ENCODE measurements at regions not wholly inside any gene's neighbourhood (a gene's known extent, or its start where the extent isn't known, plus 50 kb on each side); places are given as distances from the start of the nearest gene placed in this dataset.
"Not testable (repeated sequence)": the region's sequence is repeated elsewhere in the genome, so short reads cannot be mapped to it uniquely, and the experiment has no call there.

DNA sequence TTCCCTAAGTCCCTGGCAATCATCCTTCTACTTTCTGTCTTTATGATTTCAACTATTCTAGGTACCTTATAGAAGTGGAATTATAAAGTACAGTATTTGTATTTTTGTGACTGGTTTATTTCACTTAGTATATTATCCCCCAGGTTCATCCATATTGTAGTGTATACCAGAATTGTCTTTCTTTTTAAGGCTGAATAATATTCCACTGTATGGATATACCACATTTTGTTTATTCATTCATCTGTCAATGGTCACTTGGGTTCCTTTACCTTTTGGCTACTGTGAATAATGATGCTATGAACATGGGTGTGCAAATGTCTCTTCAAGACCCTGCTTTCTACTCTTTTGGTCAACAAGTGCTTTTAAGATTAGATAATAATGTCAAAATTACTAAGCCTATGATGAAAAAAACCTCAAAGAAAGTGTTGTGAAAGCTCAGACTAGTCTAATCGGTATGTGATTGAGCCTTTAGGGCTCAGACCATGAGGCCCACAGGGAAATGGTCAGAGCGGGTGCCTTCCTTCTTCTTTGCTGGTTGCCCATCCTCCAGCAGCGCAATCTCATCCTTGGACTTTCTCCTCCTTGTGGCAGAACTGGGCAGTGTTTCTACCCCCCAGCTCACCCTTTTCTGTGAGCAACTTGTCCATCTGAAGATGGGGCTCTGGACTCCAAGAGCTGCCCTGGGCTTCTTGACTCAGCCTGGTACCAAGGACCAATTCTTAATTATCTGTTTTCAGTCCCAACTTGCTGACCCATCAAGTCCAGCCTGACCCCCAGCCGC, 105.4 kb downstream of the TTC8 start:
- no peak for DNase-seq (ENCODE audit: low read depth)

DNA sequence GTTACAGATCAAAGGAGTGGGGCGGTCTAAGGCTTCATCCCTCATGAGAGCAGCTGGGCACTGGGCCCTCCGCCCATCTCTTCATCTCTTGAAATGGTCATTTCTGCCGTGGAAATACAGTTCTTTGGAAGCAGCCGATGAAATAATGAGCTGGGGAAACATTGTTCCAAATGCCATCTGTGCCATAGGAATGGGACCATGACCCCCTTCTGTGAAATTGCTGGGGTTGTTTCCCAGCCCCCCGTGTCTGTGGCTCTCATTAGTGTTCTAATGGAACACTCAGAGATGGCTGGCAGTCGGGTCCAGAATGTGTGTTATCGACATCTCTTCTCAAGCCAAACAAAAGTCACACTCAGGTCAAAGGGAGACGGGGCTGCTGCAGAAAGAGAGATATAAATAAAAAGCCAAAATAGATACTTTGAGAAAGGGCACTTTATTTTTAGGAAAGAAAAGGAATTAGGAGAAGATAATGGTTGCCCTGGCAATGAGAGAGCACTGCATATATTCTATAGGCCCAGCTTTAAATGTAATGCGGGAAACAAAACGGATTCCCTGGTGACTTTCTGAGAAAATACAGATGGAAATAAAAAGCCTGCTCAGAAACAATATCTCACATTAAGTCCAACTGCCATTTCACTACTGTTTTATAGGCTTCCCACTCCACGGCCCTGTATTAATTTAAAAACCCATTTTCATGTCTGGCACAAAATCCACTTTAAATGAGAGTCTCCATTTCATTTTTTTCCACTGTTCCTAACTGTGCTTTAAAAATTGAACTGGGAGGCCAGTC, 107.1 kb downstream of the TTC8 start:
- no peak for DNase-seq (ENCODE audit: low read depth)

DNA sequence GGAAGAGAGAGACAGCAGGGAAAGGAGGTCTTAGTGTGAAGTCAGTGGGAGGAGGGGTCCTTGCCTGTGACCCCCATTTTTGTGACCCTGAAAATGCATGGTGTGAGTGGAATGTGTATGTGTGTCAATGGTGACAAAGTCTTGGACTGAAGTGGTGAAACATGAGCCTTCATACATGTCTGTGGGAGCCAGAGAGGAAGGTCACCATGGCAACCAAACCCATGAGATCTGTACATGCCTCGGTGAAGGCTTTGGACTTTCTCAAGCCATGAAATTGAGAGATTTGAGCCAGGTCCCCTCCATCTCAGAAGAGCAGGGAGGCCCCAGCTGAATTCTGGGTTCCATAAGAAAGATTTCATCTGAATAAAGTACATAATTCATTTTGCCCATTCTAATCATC, 108.7 kb downstream of the TTC8 start:
- DNase-seq (ENCODE audit: low read depth), result no peak

DNA sequence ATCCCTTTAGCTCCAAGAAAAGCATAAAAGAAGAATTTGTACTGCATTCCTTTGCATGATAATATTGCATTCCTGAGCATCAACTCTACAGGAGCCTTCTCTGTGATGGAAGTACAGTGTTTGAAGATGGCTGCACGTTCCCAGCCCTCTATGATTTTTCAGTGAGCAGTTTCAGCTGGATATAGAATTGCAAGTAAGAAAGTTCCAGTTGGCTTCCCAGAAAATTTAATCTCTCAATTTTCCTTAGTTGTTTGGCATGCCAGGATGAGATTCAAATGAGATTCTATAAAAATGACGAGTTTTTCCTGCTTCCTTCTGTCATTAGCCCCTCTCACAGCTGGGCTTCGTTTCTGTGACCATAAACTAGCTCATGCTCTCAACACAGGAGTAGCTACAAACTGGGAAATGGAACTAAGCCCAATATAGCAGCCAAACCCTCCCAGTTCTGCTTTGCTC, 109.9 kb downstream of the TTC8 start:
- no peak for DNase-seq (ENCODE audit: low read depth)

DNA sequence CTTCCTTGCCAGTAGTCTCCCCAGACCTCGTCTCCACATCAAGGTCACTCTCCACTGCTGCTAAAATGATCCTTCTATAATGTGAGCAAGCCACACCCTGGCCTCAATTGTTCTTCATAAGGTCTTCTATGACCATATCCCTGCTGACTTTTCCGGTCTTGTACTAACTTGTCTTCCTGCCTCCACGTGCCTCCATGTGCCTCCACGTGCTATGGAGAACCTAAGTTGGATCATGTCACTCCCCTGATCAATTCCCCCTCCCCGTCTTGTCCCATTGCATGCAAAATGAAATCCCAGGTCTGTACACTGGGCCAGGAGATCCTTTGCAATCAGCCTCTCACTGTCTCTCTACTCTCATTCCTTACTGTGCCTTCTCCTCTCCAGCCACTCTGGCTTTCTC, 110.6 kb downstream of the TTC8 start:
- no peak for DNase-seq (ENCODE audit: low read depth)

DNA sequence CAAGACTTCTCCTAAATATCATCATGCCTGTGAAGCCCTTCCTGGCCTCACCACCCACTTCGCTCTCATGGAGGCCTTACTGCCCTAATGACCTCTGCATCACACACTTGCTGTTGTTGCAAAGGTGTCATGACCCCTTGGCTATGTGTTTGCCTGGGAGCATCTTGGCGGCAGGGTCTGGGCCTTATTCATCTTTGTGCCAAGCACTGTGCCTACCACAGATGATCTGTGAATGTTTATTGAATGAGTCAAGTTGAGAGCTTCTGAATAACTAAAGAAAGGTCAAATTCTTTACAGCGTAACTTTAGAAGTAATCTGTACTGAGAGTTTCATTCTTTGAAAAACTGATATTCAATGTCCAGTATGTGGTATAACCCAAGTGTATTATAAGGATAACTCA, 113.3 kb downstream of the TTC8 start:
- DNase-seq (ENCODE audit: low read depth), result no peak

DNA sequence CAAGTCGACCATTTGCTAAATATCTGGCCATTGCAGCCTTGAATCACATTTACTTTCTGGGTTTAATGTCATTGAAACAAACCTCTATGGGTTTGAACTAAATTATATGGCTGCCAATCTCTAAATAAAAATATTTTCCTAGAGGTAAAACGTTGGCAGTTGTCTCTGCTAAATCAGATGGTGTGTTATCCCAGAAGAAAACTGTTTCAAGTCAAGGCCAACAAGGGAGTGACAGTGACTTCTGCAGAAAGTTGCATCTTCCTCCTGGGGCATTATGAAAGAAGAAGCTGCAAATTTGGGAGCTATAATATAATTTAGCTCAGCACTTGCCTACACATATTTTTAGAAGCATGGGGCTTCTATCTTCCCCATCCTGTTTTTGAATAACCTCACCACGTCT, 116.2 kb downstream of the TTC8 start:
- no peak for DNase-seq (ENCODE audit: low read depth)

DNA sequence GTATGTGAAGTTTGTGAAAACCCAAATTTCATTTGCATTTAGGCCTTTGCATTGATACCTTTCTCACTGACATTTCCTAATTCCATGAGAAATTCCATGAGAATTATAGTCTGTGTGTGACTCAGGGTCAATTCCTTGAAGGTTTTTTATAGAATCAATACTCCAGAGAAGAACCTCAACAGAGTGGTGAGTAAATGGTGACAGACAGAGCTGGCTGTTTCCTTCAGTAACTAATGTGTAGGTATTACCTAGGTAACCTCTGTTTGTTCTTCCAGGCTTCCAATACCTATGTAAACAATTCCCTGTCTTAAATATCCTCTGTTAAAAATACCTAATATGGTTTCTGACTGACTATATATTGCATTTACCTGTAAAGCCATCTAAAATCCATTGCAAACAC, 117.0 kb downstream of the TTC8 start:
- DNase-seq (ENCODE audit: low read depth), result no peak

DNA sequence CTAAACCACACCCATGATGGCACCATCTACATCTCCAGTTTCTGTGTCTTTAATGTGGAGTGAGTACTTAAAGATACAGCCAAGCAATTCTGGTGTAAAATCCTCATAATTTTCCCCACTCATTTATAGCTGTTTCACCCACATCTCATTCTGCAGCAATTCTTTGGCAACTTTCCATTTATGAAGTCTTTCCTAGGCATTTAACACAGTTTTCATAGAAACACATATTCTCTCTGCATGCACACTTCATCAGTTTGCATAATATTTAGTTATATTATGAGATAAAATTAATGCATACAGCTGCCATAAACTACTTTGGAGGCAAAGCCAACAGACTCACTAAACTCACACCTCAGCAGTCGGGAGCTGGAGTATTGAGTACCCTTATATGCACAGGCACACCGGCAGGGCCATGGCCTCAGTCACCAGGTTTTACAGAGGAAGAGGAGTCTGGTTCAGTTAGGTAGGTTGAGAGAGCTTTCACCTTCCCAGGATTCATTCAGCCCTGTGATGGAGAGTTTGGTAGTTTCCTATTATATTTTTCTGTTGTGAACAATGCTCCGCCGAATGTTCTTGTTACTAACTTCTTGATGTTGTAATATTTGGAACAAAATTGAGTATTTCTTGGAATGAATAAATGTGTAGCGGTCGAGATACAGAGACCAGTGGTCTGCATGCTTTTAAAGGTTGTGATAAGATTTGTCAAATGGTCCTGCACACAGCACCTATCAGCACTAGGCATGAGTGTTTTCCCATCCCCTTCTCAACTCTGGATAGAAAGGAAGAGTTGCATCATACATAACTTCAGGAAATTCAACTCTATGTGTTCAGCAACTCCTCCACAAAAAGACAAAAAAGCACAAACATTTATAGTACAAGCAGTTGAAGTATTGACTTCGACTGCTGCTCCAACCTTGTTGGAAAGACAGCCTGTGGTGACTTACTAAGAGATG, 123.5 kb downstream of the TTC8 start:
- no peak for DNase-seq (ENCODE audit: low read depth)

DNA sequence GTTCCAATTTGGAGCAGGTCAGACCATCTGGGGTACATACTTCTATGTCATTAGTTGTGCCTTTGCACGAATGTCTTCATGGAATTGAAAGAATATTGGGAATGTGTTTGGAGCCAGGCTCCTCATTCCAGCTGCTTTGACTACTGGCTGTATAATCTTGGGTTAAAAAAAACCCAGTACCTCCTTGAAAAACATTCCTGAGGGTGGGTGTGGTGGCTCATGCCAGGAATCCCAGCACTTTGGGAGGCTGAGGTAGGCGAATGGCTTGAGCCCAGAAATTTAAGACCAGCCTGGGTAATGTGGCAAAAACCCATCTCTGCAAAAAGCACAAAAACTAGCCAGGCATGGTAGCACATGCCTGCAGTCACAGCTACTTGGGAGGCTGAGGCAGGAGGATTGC, 125.6 kb downstream of the TTC8 start:
- DNase-seq (ENCODE audit: low read depth), result no peak

DNA sequence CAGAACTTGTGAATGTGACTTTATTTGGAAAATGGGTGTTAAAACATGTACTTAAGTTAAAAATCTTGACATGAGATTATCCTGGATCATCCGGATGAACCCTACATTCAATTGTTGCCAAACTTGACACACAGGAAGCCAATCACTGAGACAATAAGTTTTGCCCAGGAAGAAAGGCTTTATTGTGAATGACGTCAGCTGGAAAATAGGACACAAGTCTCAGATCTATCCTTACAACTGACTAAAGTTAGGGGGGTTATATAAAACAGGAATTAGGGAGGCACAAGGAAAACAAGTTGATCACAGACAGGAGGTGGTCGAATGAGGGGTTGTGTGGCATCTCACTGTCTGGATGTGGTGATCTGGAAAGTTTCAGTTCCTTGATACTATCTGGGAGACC, 126.9 kb downstream of the TTC8 start:
- no peak for DNase-seq (ENCODE audit: low read depth)

DNA sequence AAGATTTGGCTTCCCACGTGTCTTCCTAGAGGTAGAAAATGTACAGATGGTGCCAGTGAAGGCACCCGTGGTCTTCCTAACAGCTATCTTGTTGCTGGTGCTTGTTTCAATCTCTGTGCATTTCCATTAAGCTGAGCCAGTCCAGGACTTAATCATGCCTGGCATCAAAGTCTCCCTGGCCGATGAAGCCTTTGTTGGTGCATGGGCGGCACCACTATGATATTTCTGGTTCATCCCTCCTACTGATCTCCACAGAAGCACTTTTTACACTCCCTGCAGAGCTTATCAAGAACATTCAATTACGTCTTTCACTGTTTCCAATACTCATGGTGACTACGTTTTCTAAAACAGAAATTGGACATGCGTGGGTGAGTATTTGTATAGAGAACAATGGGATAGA, 128.4 kb downstream of the TTC8 start:
- no peak for DNase-seq (ENCODE audit: low read depth)

DNA sequence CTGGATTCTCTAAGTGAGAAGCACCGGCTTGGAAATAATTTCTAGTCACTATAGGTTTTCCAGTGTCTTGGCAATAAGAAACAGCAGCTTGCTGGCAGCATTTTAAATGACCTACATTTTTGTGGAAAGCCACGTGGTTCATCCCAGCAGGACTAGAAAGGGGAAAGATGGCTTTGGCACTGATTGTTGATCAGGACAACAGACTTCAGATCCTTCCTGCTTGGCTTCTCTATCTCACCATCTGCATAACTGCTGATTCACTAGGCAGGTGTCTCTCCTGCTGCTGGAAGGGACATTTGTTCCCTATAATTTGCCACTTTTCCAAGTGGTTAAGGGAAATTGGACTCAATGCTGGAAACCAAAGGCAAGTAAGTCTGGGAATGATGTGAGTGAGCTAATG, 131.0 kb downstream of the TTC8 start:
- no peak for DNase-seq (ENCODE audit: low read depth)

DNA sequence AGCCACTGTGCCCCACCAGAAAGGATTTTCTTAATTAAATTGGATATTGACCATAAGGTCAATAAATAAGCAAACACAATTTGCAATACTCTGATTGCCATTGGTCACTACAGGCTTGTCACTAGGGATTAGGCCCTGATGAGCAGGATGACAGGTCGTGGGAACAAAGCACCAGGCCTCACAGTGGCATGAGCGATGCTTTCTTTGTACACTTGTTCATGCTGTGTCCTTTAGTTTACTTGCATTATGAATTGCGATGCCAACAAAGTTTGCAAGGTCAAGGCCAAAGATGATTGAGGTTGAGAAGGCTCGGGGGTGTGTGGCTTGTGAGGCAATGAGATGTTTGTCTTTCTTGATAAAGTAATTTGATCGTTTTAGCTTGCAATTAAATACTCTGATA, 136.0 kb downstream of the TTC8 start:
- DNase-seq (ENCODE audit: low read depth), result no peak

DNA sequence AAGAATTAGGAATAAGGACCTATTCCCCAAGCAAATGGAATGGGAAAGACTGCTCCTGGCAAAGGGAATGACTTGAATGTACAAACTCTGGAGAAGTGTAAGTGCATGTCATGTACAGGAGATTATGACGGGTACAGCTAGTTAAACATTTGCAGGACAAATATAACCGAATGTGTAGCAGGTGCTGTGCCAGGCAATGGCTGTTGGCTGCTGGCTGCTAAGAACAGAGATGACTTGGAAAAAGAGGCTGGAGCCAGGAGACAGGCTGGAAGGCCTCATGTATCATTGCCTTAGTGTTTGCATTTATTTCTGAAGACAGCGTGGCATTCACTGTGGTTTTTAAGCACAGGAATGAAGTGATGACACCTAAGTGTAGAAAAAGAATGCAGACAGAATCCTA, 136.8 kb downstream of the TTC8 start:
- no peak for DNase-seq (ENCODE audit: low read depth)

DNA sequence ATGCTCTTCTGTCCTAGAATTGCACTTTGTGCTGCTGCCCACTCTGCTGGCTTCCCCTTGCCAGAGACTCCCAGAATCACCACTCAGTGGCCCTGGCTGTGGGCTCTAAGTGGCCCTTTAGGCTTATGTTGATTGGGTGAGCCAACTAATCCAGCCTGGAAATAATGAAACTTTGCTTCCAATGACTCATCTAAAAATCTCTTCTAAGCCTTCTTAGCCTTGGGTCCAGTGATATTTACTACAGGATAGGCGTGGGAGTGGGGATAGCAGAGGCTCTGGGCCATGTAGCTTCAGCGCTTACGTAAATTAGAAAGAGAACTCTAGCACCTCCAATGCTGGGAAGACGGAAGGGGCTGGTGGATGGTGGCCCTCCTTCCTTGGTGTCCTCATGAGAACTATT, 137.9 kb downstream of the TTC8 start:
- DNase-seq (ENCODE audit: low read depth), result no peak

DNA sequence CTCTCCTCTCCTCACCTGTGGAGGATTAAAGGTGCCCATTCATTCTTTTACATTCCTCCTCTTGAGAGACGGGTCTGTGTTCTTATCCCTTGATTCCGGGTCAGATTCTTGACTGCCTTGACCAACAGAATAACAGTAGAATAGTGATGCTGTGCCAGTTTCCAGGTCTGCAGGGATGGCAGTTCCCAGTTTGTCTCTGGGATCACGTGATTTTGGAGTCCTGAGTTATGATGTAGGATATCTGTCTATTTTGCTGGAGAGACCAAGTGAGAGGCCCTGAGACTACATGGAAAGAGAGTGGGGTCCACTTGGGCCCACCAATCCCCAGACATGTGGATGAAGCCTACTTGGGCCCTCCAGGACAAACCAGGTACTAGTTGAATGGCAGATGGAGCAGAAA, 142.8 kb downstream of the TTC8 start:
- no peak for DNase-seq (ENCODE audit: low read depth)

DNA sequence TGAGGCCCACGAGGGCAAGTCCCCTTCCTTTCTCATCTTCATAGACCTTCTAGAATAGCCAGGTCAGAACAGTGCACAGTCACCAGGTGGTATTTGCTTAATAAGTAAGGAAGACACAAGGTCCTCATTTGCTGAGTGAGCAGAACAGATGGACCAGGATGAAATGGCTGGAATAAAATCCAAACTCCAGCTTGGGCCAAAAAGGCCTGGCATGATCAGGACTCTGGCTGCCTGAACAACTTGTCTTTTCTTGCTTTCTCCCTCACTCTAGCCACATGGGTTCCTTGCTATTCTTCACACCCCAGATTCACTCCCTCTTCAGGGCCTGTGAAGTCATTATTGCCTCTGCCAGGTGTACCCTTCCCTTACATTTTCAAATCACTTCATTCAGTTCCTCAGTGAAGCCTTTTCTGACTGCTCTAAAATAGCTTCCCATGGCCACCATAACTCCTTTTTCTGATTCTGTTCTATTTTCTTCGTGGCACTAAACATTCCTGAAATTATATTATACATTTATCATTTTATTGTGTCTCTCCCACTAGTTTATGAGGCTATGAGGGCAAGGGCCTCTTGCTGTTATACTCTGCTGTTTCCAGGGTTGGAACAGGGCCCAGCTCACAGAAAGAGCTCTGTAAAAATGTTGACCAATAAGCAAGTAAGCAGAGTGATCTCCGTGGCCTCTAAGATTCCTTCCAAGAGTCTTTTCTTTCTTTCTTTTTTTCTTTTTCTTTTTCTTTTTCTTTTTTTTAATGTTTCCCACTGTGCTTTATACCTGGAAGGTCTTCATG, 150.8 kb downstream of the TTC8 start:
- DNase-seq (ENCODE audit: low read depth), result no peak

DNA sequence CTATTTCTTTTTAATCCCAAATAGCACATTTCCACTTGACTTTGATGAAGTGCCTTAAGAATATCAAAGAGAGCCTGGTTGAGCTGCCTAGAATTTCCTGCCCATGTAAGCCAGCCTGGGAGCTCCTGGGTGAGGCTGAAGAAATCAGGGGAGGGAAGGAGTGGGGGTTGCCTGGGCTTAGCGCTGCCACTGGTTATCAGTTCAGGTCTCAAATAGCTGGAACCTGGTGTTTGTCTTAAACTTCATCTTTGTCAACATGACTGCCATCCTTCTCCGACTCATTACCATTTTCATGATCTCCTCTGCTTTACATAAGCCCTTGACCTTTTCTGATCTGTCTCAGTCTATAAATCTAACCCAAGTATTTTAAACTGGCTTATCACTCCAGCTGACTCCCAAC, 151.5 kb downstream of the TTC8 start:
- no peak for DNase-seq (ENCODE audit: low read depth)

DNA sequence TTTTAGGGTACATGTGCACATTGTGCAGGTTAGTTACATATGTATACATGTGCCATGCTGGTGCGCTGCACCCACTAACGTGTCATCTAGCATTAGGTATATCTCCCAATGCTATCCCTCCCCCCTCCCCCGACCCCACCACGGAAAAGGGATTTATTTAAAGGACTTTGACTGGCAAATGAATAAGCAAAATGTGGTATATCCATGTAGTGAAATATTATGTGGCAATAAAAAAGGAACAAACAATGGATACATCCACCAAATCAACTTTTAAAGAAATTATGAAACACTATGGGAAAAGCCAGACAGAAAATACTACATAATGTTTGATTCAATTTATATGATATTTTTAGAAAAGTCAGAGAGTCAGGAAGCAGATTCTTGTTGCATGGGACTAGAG, 156.5 kb downstream of the TTC8 start:
- DNase-seq (ENCODE audit: low read depth), result not testable (repeated sequence)

DNA sequence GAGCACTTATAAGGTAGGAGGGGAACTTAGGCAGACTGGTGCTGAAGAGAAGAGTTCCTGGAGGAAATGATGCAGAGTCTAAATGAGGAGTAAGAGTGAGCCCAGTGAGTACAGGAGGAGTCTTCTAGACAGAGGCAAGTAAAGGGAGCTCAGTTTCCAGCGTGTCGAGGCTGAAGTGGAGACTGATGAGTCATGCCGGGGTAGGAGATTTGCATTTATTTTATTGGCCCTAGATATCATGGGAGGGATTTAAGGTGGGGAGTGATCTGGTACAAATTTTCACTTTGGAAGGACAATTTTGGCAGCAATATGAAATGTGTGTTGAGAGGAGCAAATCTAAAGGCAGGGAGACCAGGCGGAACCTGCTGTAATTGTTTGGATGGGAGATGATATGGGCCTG, 157.5 kb downstream of the TTC8 start:
- no peak for DNase-seq (ENCODE audit: low read depth)

DNA sequence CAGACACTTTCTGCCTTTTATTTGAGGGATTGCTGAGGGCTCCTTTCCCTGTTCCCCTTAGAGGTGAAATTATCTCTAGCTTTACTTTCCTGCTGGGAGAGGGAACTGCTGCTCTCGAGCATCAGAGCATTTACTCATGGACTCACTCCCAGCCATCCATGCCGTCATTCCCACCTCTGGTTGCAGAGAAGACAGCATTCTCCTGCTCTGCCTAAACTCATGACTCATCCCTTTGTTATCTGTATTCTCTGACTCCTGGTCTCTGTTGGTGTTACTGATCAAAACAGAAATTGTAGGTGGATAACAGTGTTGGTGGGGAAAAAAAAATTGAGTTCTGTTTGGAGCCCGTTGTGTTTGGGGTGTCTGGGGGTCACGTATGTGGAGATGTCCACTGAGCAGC, 159.3 kb downstream of the TTC8 start:
- DNase-seq (ENCODE audit: low read depth), result peak; percentile 64
